Head of caudate nucleus (tissue), 42 donors: ENCODE measurements at regions not wholly inside any gene's neighbourhood (a gene's known extent, or its start where the extent isn't known, plus 50 kb on each side); places are given as distances from the start of the nearest gene placed in this dataset.

Experiments used
- DNase-seq, 42 donors: peaks; one replicate each; pipeline versions ENCODE4 v3.0.0 to v3.0.0-alpha.2; 2020 to 2021; ENCODE audit warnings: mixed read lengths in 7 of 42
- intact Hi-C: fragments of 100-400 bp; cut with DNase I; formaldehyde crosslinking; loops from one replicate; pipeline ENCODE4 v1.15.0; 2022

DNA sequence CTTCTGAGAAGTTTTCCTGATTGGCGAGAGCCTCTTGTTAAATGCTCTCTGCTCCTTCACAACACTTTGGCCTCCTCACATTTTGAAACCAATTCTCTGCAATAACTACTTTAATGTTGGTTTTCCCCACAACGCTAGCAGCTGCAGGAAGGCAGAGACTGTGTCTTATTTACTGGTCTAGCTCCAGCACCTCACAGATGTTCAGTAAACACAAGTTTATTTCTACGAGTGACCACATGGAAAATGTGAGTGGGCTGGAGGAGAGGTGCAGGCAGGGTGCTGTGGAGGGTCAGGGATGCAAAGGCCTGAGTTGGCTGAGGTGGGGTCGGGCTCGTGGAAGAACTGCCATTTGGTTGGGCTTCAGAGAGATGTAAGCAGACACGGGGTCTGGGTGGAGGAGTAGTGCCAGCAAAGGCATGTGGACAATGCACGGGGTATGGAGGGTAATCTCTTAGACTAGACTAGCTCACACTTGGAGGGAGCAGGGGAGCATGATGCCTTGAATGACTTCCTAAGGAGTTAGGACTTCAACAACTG, 117.4 kb upstream of the RTL1 start:
- peak in 13 of 42 donors; percentile 1 to 22 (median 7) for DNase-seq
- intact Hi-C loops: no loop called here

DNA sequence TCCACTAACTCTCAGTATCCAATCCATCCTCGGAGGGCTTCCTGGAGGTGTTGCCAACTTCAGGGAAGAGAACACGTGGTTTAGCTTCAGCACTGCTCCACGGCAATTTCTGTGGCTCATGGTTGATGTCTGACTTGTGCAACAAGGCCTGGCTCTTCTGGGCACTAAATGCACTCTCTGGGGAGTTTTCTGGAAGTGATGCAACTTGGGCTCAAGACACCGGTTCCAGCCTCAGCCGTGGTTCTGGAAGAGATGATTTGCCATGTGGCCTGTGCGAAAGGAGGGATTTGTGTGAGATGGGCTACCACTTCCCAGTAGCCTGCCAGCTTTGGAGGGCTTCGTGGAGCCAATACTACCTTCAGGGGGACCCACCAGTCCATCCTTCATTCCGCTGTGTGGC, 118.6 kb upstream of the RTL1 start:
- peak in 13 of 42 donors; percentile 0 to 31 (median 4) for DNase-seq
- intact Hi-C loops: no loop called here

DNA sequence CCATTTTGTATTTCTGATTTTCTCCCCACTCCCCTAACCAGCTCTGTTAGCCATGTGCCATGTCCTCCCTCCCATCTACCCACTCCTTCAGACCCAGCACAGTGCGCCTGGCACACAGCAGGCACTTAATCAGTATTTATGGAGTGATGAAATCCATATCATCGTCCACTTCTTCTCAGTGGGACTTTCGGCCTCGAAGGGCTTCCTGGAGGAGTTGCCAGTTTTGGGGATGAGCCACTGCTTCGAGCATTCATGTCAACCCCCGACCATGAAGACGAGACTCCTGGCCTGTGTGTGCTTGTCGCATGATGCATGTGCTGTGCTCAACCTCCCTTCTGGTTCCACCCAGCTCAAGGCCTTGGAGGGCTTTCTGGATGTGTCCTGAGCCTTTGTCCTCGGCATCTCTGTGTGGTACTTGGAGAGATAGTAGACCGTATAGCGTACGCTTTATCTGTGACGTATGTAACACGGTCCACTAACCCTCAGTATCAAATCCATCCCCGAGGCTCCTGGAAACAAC, 119.5 kb upstream of the RTL1 start:
- intact Hi-C loops: no loop called here

DNA sequence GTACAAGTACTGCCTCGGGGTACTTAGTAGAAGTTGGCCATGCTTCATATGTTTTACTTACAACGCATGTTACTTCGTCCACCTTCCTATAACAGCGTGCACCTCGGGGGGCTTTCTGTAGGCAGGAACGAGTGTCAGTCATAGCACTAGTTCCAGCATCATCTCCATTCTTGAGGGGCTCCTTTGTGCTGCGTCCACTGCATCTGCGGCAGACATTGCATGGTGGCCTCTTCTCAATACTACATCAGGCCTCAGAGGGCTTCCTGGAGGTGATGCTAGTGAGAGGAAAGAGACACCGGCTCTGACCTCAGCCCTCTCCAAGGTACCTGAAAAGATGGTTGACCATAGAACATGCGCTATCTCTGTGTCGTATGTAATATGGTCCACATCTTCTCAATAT, 121.2 kb upstream of the RTL1 start:
- DNase-seq: peak in 3 of 42 donors; percentile 3 to 9 (median 3)
- intact Hi-C loops: no loop called here

More for the DNA sequence above, 119.5 kb upstream of the RTL1 start:
- peak in 17 of 42 donors; percentile 1 to 28 (median 6) for DNase-seq

DNA sequence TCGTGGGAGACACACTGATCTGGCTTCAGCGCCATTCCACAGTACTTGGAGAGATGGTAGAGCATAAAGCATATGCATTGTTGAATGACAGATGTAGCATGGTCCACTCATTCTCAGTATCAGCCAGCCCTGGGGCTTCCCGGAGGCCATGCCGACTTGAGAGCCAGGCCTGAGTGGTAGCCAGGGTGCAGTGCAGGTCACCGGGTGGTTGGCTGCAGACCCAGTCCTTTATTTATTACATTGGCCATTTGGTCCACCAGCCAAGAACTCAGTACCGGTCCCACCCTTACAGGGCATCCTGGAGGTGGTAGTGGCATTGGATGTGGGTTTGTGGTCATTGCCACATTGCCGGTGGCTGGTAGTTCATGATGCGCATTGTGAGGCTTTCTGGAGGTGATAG, 121.6 kb upstream of the RTL1 start:
- intact Hi-C loops: no loop called here
- peak in 8 of 42 donors; percentile 1 to 18 (median 7) for DNase-seq

DNA sequence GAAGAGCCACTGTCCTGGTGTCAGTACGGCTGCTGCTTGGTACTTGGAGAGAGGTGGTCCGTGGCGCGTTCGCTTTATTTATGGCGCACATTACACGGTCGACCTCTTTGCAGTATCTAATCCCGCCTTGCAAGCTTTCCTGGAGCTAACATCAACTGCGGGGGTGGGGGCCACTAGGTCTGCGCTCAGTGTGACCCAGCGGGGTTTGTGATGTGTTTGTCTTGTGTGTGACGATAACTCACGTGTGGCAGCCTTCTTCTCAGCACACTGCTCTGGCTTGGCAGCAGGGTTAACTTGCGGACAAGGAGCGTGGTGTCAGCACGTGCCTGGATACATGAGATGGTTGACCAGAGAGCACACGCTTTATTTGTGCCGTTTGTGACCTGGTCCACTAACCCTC, 122.2 kb upstream of the RTL1 start:
- peak in 3 of 42 donors; percentile 9 to 18 (median 10) for DNase-seq
- intact Hi-C loops: no loop called here

DNA sequence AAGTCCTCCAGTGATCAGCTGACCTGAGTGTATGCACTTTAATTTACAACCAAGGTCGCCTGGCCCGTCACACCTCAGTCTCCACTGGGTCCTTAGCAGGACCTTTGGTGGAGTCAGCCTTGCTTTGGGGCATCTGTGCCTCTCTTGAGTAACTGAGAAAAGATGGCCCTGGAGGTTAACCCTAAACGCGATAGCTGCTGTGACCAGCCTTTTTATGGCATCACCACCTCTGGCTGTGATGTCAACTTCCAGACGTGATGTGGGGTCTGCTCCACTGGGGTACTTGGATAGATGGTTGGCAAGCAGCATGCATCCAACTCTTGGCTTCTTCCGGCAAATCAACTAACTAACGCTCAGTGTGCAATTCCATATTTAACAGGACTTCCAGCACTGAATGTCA, 122.8 kb upstream of the RTL1 start:
- DNase-seq: peak in 1 of 42 donors; percentile 6
- intact Hi-C loops: no loop called here

DNA sequence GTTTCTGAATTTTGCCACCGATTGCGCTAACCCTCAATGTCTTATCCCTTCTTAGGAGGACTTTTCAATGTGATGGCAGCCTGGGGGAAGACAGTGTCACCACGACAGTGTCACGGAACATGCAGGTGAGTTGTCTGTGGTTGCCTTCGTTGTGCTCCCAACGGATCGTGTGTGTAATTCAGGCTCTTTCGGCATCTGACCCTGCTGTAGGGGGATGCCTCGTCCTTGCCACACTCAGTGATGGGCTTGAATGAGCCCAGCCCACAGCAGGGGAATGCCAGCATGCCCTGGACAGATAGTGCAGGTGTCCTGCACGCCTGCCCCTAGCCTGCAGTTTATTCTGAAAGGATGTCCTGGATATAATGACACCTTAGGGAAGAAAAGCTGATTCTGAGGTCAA, 123.8 kb upstream of the RTL1 start:
- DNase-seq: peak in 1 of 42 donors; percentile 13
- intact Hi-C loops: no loop called here

DNA sequence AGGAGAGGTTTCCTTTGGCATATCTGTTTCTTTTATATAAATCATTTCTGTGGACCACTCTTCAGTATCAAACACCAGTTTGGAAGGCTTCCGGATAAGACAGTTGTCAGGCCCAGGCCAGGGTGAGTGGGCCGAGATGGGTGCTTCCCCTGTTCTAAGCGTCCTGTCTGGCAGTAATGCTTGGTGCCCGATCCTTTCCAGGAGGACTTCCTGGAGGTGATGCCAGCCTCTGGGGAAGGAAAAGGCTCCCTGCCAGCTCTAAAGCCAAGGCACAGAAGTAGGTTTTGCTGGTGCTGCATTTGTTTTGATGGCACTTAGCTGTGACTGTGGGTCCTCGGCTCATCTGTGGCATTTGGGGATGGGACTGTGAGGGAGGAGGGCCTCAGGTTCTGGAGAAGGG, 124.4 kb upstream of the RTL1 start:
- intact Hi-C loops: no loop called here
- DNase-seq: peak in 1 of 42 donors; percentile 7

DNA sequence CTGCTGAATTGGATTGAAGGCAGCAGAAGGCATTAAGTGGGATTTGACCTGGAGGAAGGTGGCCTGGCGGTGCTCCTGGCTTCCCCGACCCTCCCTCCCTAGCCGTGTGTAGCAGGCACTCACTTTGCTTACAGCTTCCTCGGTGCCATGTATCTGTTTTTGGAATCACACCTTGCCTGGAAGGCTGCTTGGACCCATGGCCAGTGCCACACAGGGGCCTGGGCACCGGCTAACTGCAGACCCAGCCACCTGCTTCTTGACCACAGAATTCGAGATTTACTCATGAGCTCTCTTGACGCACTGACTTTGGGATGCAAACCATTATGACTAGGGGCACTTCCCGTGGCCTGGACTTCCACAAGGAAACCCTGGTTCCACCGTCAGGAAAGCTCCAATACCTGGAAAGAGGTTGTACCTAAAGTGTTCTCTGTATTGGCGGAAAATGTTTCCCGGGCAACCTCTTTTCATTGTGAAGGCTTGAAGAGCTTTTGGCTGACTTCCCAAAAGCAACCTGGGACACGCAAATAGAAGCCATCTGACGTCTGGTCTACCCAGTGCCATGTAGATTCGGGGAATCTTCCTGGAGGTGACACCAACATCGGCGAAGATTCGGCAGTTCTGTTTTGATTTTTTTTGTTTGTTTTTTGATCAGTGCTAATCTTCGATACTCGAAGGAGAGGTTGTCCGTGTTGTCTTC, 125.6 kb upstream of the RTL1 start:
- peak in 3 of 42 donors; percentile 14 to 35 (median 19) for DNase-seq
- intact Hi-C loops: no loop called here

DNA sequence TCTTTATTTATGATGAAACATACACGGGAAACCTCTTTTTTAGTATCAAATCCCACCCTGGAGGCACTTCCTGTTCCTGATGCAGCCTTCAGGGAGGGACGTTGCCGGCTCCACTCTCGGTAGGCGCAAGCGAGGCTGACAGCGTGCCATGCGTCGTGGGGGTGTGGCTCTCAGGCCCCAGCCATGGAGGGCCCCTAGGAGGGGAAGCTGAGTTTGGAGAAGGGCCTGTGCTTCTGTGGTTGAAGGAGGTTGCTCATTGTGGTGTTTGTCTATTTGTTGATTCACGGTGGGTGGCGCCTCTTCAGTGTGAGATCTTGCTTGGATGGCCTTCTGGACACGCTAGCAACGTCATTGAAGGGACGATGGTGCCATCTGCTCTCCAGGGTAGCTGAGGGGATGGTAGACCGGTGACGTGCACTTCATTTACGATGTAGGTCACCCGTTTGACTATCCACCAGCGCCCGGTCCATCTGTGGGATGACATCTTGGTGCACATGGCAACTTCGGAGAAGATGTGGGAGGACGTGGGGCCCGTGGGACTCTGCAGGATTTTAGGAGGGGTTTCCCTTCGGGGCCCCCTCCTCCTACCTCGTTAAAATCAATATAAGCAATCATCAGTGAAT, 126.3 kb upstream of the RTL1 start:
- intact Hi-C loops: no loop called here
- DNase-seq: peak in 1 of 42 donors; percentile 13

DNA sequence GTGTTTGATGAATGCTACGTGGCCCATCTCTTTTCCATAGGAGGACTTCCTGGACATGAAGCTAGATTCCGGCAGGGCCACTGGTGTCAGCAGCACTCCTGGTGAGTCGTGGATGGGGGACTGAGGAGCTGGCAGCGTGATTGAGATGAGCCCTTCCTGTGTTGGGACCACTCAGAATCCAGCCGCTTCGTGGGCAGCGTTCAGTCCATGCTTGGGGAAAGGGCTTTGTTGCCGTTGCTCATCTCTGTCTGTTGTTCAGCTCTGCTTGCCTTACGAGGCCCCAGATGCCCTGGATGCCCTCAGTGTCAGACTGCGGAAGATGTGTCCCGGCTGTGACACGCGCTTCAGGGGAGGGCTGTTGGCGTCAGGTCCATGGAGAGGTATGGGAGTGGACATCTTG, 127.1 kb upstream of the RTL1 start:
- peak in 1 of 42 donors; percentile 6 for DNase-seq
- intact Hi-C loops: no loop called here

DNA sequence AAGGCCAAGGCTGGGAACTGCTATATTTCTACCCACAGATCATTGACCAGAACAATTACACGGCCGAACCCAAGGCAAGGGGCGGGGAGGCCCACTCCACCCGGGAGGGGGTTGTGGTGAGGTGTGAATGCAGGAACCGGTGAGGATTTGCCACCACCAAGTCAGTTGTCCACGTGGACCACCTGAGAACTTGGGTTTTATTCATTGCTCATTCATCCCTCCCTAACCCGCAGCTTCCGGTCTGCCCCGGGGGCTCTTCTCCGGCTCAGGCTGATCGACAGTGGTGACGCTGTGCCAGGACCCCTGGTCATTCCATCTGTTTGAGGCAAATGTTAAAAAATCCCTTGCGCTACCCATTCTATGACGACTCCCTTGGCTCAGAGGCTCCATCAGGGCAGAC, 127.7 kb upstream of the RTL1 start:
- DNase-seq: peak in 1 of 42 donors; percentile 6
- intact Hi-C loops: no loop called here

DNA sequence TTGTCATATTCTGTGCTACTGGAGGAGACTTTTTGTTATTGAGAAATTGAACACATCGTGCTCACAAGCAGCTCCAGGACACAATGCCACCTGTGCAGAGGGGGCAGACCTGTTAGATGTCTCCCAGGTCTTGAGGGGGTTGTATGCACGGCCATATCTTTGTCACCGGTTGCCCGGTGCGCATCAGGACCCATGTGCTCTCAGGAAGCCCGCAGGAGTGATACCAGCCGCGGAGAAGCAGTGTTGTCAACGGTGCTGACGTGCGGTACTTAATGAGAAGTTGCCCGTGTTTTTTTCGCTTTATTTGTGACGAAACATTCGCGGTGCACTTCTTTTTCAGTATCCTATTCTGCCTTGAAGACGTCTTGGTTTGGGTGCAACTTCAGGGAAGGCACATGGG, 128.2 kb upstream of the RTL1 start:
- intact Hi-C loops: no loop called here
- DNase-seq: peak in 2 of 42 donors; percentile 1 to 20

DNA sequence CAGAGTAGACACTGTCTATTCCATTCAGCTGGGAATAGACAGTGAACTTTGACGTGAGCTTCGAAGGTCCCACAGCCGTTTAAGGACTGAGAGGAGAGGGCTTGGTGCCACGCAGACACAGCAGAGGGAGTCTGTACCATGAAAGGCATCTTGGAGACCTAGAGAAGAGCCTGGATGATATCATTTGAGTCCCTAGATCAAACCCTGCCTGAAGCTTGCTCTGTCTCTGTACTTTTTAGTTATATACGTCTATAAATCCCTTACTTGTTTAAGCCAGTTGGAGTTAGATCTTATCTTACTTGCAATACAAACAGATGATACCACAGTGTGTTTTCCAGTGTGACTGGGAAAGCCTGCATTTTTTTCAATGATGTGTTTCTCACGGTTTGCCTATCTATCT, 128.9 kb upstream of the RTL1 start:
- DNase-seq: peak in 1 of 42 donors; percentile 10

DNA sequence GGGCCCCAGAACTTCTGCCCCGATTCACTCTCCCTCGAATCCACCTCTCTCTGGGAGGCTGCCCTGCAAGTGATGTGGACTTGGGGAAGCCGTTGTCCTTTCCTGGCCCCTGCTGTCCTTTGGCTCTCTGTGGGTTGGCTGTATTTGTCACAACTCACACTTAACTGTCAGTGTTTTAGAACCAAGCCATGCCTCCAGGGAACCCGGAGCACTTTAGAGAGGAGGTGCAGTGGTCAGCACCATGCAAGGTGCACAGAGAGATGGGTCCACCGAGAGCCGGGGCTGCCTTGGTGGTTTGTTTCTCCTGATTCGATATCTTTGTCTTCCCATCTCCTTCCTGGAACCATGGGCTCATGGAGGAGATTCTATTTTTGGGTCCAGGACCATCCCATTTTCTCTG, 129.5 kb upstream of the RTL1 start:
- intact Hi-C loops: no loop called here
- peak in 7 of 42 donors; percentile 1 to 9 (median 4) for DNase-seq

More for the DNA sequence above, 128.9 kb upstream of the RTL1 start:
- intact Hi-C loops: no loop called here

DNA sequence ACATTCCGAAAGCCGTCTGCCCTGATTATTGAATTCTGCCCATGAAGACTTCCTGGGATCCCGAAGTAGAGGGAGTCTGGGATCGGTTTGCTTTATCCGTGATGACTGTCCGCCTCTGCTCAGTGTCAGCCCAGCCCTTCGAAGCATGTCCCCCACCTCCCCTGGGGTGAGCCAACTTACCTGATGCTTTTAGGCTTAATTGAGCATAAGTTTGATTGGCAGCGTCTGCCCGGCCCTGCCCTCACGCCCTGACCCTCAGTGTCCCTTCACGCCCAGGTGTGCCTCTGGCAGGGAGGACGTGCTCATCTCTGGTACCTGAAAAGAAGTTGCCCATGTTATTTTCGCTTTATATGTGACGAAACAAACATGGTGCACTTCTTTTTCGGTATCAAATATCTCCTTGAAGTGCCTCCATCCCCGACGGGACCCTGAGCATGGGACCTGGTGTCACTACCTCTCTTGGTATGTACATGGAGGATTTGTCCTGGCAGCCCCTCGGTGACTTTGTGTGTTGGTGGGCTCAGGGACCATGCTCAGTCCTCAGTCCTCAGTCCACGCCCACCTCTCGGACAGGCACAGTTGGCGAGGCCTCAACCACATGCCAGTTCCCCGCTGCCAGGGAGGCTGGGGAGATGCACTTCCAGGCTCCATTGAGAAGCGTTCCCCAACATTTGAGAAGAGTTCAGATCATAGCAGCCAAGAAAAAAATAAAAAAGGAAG, 130.1 kb upstream of the RTL1 start:
- DNase-seq: peak in 7 of 42 donors; percentile 7 to 23 (median 13)
- intact Hi-C loops: no loop called here

DNA sequence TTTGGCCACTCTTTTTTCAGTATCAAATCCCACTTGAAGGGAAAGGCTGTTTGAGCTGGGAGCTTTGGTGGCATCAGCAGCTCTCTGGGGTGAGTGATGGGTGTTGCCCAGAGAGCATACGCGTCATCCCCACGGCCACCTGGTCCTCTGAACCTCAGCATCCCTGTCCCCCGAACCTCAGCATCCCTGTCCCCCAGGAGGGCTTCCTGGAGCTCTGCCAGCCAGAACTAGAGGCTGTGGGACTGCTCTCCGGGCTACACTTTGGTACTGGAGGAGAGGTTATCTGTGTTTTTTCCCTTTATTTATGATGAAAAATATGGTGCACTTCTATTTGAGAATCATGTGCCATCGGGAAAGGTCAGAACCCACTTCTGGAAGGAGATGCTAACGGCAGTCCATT, 131.5 kb upstream of the RTL1 start:
- intact Hi-C loops: no loop called here
- DNase-seq: peak in 5 of 42 donors; percentile 2 to 23 (median 10)

DNA sequence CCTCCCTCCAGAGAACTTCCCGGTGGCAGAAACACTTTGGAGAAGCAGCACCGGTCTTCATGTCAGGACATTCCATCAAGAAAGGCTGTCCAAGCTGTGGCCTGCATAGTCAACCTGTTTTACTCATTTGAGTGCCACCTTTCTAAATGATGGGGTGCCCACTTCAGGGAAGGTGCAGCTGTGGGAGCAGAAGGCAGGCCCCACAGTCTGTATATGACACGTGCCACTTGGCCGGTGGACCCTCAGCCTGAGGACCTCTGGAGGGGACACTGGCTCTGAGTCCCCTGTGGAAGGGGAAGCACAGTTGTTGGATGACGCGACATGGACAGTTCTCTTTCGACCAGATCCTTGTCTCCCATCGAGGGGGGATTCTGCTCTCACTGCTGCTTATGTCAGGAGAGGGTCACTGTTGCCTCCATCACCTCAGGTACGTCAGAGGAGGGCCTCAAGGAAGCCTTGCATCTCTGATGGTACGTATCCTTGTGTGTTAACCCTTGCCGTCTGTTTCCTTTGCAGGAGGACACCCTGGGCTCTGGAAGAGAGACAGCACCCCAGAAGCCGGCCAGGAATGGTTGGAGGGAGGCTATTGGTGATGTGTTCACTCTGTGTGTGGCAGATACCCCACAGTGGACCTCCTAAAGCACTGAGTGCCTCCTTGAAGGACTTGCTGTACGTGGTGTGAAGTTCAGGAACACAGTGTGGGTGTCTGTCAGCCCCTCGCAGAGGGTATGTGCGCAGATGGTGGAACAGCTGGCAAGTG, 132.1 kb upstream of the RTL1 start:
- DNase-seq: peak in 6 of 42 donors; percentile 2 to 17 (median 6)
- intact Hi-C loops: no loop called here
